K562 (cell line): ENCODE measurements at regions not wholly inside any gene's neighbourhood (a gene's known extent, or its start where the extent isn't known, plus 50 kb on each side); places are given as distances from the start of the nearest gene placed in this dataset.

ENCODE experiments used
- ATAC-seq: fragments of 200-7000 bp; cut with Tn5 transposase; 3 replicates; pipeline ENCODE4 v1.9.1; 2020; ENCODE audit warnings: moderate library complexity
- BruUV-seq: library from RNA; stranded (reverse); fragments of 400-500 nt; replicated peaks from 2 replicates; lab custom pipeline; 2021; lab: Mats Ljungman, UMichigan
- CTCF ChIA-PET: fragments of 300-600 bp; formaldehyde crosslinking; extraction: SDS; loops from one replicate; lab custom pipeline; 2021; ENCODE audit warnings: low intra/inter-chr PET ratio; lab: Yijun Ruan, JAX
- POLR2A ChIA-PET: fragments of 300-600, 350-650 bp; sonication (Branson Sonifier 250); formaldehyde crosslinking; extraction: SDS; loops from one replicate; lab custom pipeline; 2021; ENCODE audit warnings: antibody characterized with exemption, inconsistent platforms; lab: Yijun Ruan, JAX
- DNase-seq, 4 experiments: peaks; one replicate each; pipeline versions ENCODE4 v3.0.0 to v3.0.0-alpha.2; 2011 to 2018; ENCODE audit warnings: low spot score in 3 of 4, mixed read lengths in 3 of 4; ENCODE audit errors: extremely low read depth in 1 of 4
- FAIRE-seq: peaks from 2 replicates; lab custom pipeline; 2011; peaks lifted over from hg19 to GRCh38; lab: Jason Lieb, UNC
- H2AFZ ChIP-seq: 2 replicates; pipeline ENCODE4 v1.6.0; 2011; ENCODE audit warnings: low read depth, low read length, control low read depth, inconsistent platforms
- H3K27ac ChIP-seq: fragments of 200-600 bp; 3 replicates; pipeline ENCODE4 v1.8.0; 2011; ENCODE audit warnings: low read depth, mild to moderate bottlenecking, control low read depth, inconsistent platforms, low read length, moderate library complexity, mixed read lengths; ENCODE audit errors: extremely low read depth
- H3K27me3 ChIP-seq, 2 experiments: fragments of 300-600 bp in 1 of 2; 2 replicates in 1 of 2; 3 replicates in 1 of 2; pipeline versions ENCODE4 v1.6.0 to v1.8.0; 2011; ENCODE audit warnings: inconsistent platforms in 2 of 2, low read length in 2 of 2, mild to moderate bottlenecking in 1 of 2, mixed read lengths in 1 of 2, moderate library complexity in 1 of 2; ENCODE audit not compliant: control insufficient read depth in 2 of 2, insufficient read depth in 2 of 2
- H3K36me3 ChIP-seq: fragments of 300-600 bp; 3 replicates; pipeline ENCODE4 v1.8.0; 2011; ENCODE audit warnings: mild to moderate bottlenecking, low read length, inconsistent platforms; ENCODE audit not compliant: control insufficient read depth, insufficient read depth
- H3K4me1 ChIP-seq, 2 experiments: fragments of 200-600 bp in 1 of 2; replicated peaks in 1 of 2; 2 replicates in 1 of 2; 3 replicates in 1 of 2; pipeline versions ENCODE4 v1.5.1 to v1.8.0; 2011; ENCODE audit warnings: inconsistent platforms in 2 of 2, low read length in 2 of 2, mild to moderate bottlenecking in 1 of 2, mixed read lengths in 1 of 2, moderate library complexity in 1 of 2; ENCODE audit not compliant: control insufficient read depth in 2 of 2, insufficient read depth in 2 of 2
- H3K4me2 ChIP-seq: 2 replicates; pipeline ENCODE4 v1.6.1; 2011; ENCODE audit warnings: low read length, control low read depth, inconsistent platforms, mixed read lengths; ENCODE audit not compliant: insufficient read depth
- H3K4me3 ChIP-seq: fragments of 200-600 bp; sonication (generic), shearing (Covaris generic); 2 replicates; pipeline ENCODE4 v1.5.1; 2016; ENCODE audit warnings: control low read depth, inconsistent platforms
- H3K79me2 ChIP-seq: fragments of 200-600 bp; 3 replicates; pipeline ENCODE4 v1.8.0; 2011; ENCODE audit warnings: low read length, inconsistent platforms; ENCODE audit not compliant: control insufficient read depth, insufficient read depth
- H3K9ac ChIP-seq, 2 experiments: 2 replicates each; pipeline versions ENCODE4 v1.6.0 to v1.6.1; 2011; ENCODE audit warnings: low read depth in 2 of 2, low read length in 2 of 2, control low read depth in 1 of 2, inconsistent platforms in 1 of 2, mild to moderate bottlenecking in 1 of 2, mixed read lengths in 1 of 2; ENCODE audit not compliant: insufficient read depth in 1 of 2
- H3K9me1 ChIP-seq: one replicate; pipeline ENCODE4 v1.6.0; 2011; ENCODE audit warnings: inconsistent platforms, mild to moderate bottlenecking, low read length, moderate library complexity; ENCODE audit not compliant: control insufficient read depth, insufficient read depth
- H3K9me3 ChIP-seq: replicated peaks from 2 replicates; pipeline ENCODE4 v1.5.1; 2011; ENCODE audit warnings: low read depth, low read length, inconsistent platforms; ENCODE audit not compliant: control insufficient read depth, insufficient read depth
- H4K20me1 ChIP-seq: replicated peaks from 2 replicates; pipeline ENCODE4 v1.6.1; 2011; ENCODE audit warnings: low read length, inconsistent platforms, mixed read lengths; ENCODE audit not compliant: control insufficient read depth, insufficient read depth
- CEBPG ChIP-seq, 3 experiments: fragments of 200-800 bp in 1 of 3; sonication (Bioruptor generic) in 1 of 3; sonication (generic) in 1 of 3; formaldehyde crosslinking in 1 of 3; IDR thresholded peaks in 2 of 3; conservative IDR thresholded peaks in 1 of 3; 2 replicates each; pipeline versions ENCODE4 v1.6.1 to v1.8.0; 2016 to 2022; ENCODE audit warnings: missing compliant biosample characterization in 2 of 3, missing genetic modification characterization in 2 of 3, mild to moderate bottlenecking in 1 of 3, missing genetic modification reagents in 1 of 3
- ETV1 ChIP-seq: fragments of 450-650 bp; conservative IDR thresholded peaks from 2 replicates; pipeline ENCODE4 v1.6.1; 2016; ENCODE audit warnings: missing genetic modification characterization, control low read depth, low read depth, missing compliant biosample characterization
- HNRNPLL ChIP-seq: fragments of 200-400 bp; formaldehyde crosslinking; IDR thresholded peaks from 2 replicates; pipeline ENCODE4 v1.6.1; 2017; ENCODE audit warnings: low read length, low read depth, mild to moderate bottlenecking; ENCODE audit not compliant: poor library complexity, severe bottlenecking
- KDM1A ChIP-seq, 2 experiments: fragments of 450-650 bp; IDR thresholded peaks; 2 replicates each; pipeline ENCODE4 v1.6.1; 2016; ENCODE audit warnings: mild to moderate bottlenecking in 2 of 2
- MEF2D ChIP-seq: conservative IDR thresholded peaks from 2 replicates; pipeline ENCODE4 v1.6.1; 2016; ENCODE audit warnings: low read depth, missing genetic modification characterization, missing compliant biosample characterization
- PHB2 ChIP-seq: fragments of 450-650 bp; IDR thresholded peaks from 2 replicates; pipeline ENCODE4 v1.6.1; 2017; ENCODE audit warnings: low read depth
- PHF20 ChIP-seq: fragments of 450-650 bp; IDR thresholded peaks from 2 replicates; pipeline ENCODE4 v1.6.1; 2018; ENCODE audit not compliant: partially characterized antibody
- RBM17 ChIP-seq: fragments of 200-400 bp; formaldehyde crosslinking; IDR thresholded peaks from 2 replicates; pipeline ENCODE4 v1.6.1; 2017; ENCODE audit warnings: low read depth, mild to moderate bottlenecking, low read length, borderline replicate concordance
- TRIM25 ChIP-seq: fragments of 450-650 bp; IDR thresholded peaks from 2 replicates; pipeline ENCODE4 v1.7.0; 2016; ENCODE audit warnings: borderline replicate concordance
- ZC3H11A ChIP-seq: IDR thresholded peaks from 2 replicates; pipeline ENCODE4 v1.6.1; 2012; ENCODE audit warnings: low read depth, low read length, improper control_type of control experiment
- ZNF444 ChIP-seq: fragments of 250-450 bp; sonication (Bioruptor Pico); IDR thresholded peaks from 2 replicates; pipeline ENCODE4 v1.4.0; 2020; ENCODE audit warnings: mild to moderate bottlenecking, moderate library complexity
- ZNF77 ChIP-seq: fragments of 250-450 bp; sonication (Bioruptor Pico); IDR thresholded peaks from 2 replicates; pipeline ENCODE4 v1.5.0; 2020
- WGBS: fragments of 100-300 bp; shearing (Covaris generic); methylation state at CpG from one replicate; pipeline ENCODE4 v1.1.6; 2016; ENCODE audit warnings: low coverage, mixed read lengths; ENCODE audit not compliant: insufficient coverage; ENCODE audit errors: missing lambda C conversion rate; 5-methylcytosine and 5-hydroxymethylcytosine counted together
- in situ Hi-C: fragments of 300-500 bp; cut with MboI; formaldehyde crosslinking; loops from 4 replicates; pipeline ENCODE4 v1.15.0; 2018; ENCODE audit warnings: inconsistent platforms, mixed read lengths
- intact Hi-C: fragments of 100-400 bp; cut with micrococcal nuclease; formaldehyde crosslinking; loops from 2 replicates; pipeline ENCODE4 v1.14.2; 2022
- TF ChIP-seq, protein P1 (sequence below): sonication (generic); formaldehyde crosslinking; IDR thresholded peaks from 2 replicates; pipeline ENCODE4 v1.9.0; 2022; ENCODE audit warnings: mild to moderate bottlenecking, missing genetic modification reagents
- TF ChIP-seq, protein P2 (sequence below): fragments of 450-650 bp; IDR thresholded peaks from 2 replicates; pipeline ENCODE4 v1.6.1; 2018; ENCODE audit not compliant: partially characterized antibody

DNA sequence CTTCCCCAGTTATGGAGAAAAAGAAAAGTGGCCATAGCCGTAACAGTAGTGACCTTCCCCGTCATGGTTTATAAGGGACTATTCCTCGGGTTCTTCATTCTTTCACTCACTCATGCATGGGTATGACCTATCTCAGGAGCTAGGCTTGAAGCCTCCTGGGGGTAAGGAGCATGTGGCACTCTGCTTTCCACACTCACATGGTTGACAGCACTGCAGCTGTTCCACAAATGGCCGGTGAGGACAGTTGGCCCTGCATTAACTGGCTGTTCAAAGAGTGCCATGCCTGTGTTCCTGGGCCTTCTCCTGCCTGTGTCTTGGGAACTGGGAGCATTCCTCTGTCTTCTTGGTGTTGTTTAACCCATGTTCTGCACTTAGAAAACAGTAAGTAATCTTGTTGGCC, 66.2 kb upstream of the PNMA1 start (continued):
- TF ChIP-seq CEBPG (CRISPR knock-in tag; IDR thresholded peaks at IDR 0.05) (no peak), CEBPG (tag; conservative IDR thresholded peaks at IDR 0.05 in 1 of 2, IDR thresholded peaks at IDR 0.05 in 1 of 2) (no peak), ZC3H11A (no peak), HNRNPLL (no peak)
- TF ChIP-seq, protein P1, sequence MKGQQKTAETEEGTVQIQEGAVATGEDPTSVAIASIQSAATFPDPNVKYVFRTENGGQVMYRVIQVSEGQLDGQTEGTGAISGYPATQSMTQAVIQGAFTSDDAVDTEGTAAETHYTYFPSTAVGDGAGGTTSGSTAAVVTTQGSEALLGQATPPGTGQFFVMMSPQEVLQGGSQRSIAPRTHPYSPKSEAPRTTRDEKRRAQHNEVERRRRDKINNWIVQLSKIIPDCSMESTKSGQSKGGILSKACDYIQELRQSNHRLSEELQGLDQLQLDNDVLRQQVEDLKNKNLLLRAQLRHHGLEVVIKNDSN (CRISPR knock-in tag) = no peak

DNA sequence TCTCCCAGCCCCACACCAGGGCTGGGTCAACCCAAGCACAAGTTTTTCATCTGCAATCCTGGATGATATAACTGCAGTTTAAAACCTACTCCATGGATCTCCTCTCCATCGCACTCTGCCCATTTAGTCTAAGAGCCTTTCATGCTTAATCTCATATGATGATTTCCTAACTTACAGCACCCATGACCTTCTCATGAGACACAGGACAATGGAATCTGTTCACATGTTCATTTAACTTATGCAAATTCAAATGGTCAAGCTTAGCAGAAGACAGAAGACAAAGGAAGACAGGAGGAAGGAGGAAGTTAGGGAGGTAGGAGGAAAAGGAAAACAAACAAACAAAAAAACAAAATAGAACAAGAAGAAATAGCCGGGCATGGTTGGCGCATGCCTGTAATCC, 64.6 kb upstream of the PNMA1 start:
- Histone ChIP-seq H3K9ac (no peak overlapping the region), H3K79me2 (peaks cover 65% of the 10 kb centered on the region), H3K27me3 (no peaks in the 10 kb centered on the region), H3K4me3 (no peak overlapping the region), H4K20me1 (no peaks in the 10 kb centered on the region; the same call in 1 of the 2 replicates), H3K4me2 (no peak overlapping the region), H3K36me3 (peaks cover 4% of the 10 kb centered on the region; the same call in 1 of the 3 replicates), H3K9me1 (peaks cover 3% of the 10 kb centered on the region), H3K4me1 (peaks cover 13 to 17% of the 10 kb centered on the region in 2 experiments), H3K27ac (no peak overlapping the region), H3K9me3 (no peaks in the 10 kb centered on the region), H2AFZ (no peak overlapping the region)
- in situ Hi-C loops (no loop called here), intact Hi-C loops (no loop called here)
- no peak for ATAC-seq
- DNase-seq = no peak
- BruUV-seq = no TSS peak
- FAIRE-seq = no peak
- ChIA-PET CTCF (no interaction called here), POLR2A (interaction anchor here (7.2 kb wide), 1 partner anchor 7 kb away, joined by 41 read pairs; no protein-coding TSS in a partner anchor)
- 91% methylated on average over 3 of the region's 3 CpGs for WGBS
- no peak for TF ChIP-seq MEF2D (tag)
- no peak for TF ChIP-seq ETV1 (tag)
- no peak for TF ChIP-seq PHB2
- TF ChIP-seq ZNF77 (CRISPR knock-in tag) = no peak
- TF ChIP-seq RBM17 = no peak
- TF ChIP-seq, protein P2, sequence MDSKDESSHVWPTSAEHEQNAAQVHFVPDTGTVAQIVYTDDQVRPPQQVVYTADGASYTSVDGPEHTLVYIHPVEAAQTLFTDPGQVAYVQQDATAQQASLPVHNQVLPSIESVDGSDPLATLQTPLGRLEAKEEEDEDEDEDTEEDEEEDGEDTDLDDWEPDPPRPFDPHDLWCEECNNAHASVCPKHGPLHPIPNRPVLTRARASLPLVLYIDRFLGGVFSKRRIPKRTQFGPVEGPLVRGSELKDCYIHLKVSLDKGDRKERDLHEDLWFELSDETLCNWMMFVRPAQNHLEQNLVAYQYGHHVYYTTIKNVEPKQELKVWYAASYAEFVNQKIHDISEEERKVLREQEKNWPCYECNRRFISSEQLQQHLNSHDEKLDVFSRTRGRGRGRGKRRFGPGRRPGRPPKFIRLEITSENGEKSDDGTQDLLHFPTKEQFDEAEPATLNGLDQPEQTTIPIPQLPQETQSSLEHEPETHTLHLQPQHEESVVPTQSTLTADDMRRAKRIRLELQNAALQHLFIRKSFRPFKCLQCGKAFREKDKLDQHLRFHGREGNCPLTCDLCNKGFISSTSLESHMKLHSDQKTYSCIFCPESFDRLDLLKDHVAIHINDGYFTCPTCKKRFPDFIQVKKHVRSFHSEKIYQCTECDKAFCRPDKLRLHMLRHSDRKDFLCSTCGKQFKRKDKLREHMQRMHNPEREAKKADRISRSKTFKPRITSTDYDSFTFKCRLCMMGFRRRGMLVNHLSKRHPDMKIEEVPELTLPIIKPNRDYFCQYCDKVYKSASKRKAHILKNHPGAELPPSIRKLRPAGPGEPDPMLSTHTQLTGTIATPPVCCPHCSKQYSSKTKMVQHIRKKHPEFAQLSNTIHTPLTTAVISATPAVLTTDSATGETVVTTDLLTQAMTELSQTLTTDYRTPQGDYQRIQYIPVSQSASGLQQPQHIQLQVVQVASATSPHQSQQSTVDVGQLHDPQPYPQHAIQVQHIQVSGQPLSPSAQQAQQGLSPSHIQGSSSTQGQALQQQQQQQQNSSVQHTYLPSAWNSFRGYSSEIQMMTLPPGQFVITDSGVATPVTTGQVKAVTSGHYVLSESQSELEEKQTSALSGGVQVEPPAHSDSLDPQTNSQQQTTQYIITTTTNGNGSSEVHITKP = no peak
- no peak for TF ChIP-seq KDM1A (IDR thresholded peaks at IDR 0.05)
- TF ChIP-seq PHF20 = no peak
- no peak for TF ChIP-seq TRIM25
- no peak for TF ChIP-seq ZNF444 (CRISPR knock-in tag)
